GM23338 (cell line): ENCODE measurements at regions not wholly inside any gene's neighbourhood (a gene's known extent, or its start where the extent isn't known, plus 50 kb on each side); places are given as distances from the start of the nearest gene placed in this dataset.

ENCODE experiments used
- ATAC-seq: fragments of 200-7000 bp; cut with Tn5 transposase; 3 replicates; pipeline ENCODE4 v1.9.1; 2020
- DNase-seq: peaks from one replicate; pipeline ENCODE4 v3.0.0-alpha.2; 2015; ENCODE audit warnings: low spot score
- H2AFZ ChIP-seq: fragments of 200-600 bp; sonication (generic); 2 replicates; pipeline ENCODE4 v1.8.0; 2016; ENCODE audit warnings: antibody characterized with exemption, mild to moderate bottlenecking, moderate library complexity
- H3F3A ChIP-seq: fragments of 200-600 bp; sonication (generic); replicated peaks from 2 replicates; pipeline ENCODE4 v1.8.0; 2017; ENCODE audit warnings: antibody characterized with exemption, mixed run types, low read depth
- H3K27ac ChIP-seq: fragments of 200-600 bp; sonication (generic); 2 replicates; pipeline ENCODE4 v1.6.1; 2016; ENCODE audit warnings: low read depth
- H3K27me3 ChIP-seq: fragments of 200-600 bp; sonication (generic); 2 replicates; pipeline ENCODE4 v1.8.0; 2016; ENCODE audit warnings: mild to moderate bottlenecking, mixed run types, moderate library complexity; ENCODE audit not compliant: insufficient read depth
- H3K36me3 ChIP-seq: fragments of 200-600 bp; sonication (generic); 2 replicates; pipeline ENCODE4 v1.8.0; 2016; ENCODE audit warnings: mild to moderate bottlenecking; ENCODE audit not compliant: insufficient read depth
- H3K4me1 ChIP-seq: fragments of 200-600 bp; sonication (generic); 2 replicates; pipeline ENCODE4 v1.8.0; 2016; ENCODE audit warnings: mild to moderate bottlenecking, moderate library complexity; ENCODE audit not compliant: insufficient read depth
- H3K4me2 ChIP-seq: fragments of 200-600 bp; sonication (generic); 2 replicates; pipeline ENCODE4 v1.7.1; 2017; ENCODE audit warnings: mixed run types
- H3K4me3 ChIP-seq: fragments of 200-600 bp; sonication (generic); 2 replicates; pipeline ENCODE4 v1.6.1; 2016; ENCODE audit warnings: mixed run types
- H3K79me2 ChIP-seq: fragments of 200-600 bp; sonication (generic); replicated peaks from 2 replicates; pipeline ENCODE4 v1.8.0; 2017; ENCODE audit warnings: mild to moderate bottlenecking; ENCODE audit not compliant: insufficient read depth
- H3K9me2 ChIP-seq: fragments of 200-600 bp; sonication (generic); 2 replicates; pipeline ENCODE4 v1.8.0; 2017; ENCODE audit not compliant: insufficient read depth
- H4K20me1 ChIP-seq: fragments of 200-600 bp; sonication (generic); replicated peaks from 2 replicates; pipeline ENCODE4 v1.8.0; 2017; ENCODE audit warnings: mild to moderate bottlenecking; ENCODE audit not compliant: insufficient read depth
- H3K27ac Mint-ChIP-seq: 2 replicates; pipeline ENCODE4 v1.8.0; 2020; ENCODE audit warnings: inconsistent platforms, mild to moderate bottlenecking, moderate library complexity, mixed read lengths
- H3K27me3 Mint-ChIP-seq: 3 replicates; pipeline ENCODE4 v1.8.0; 2022; ENCODE audit warnings: low read depth, mild to moderate bottlenecking, moderate library complexity, mixed read lengths, inconsistent platforms; ENCODE audit not compliant: insufficient read depth, poor library complexity
- H3K36me3 Mint-ChIP-seq: 3 replicates; pipeline ENCODE4 v1.8.0; 2021; ENCODE audit warnings: low read depth, mild to moderate bottlenecking, inconsistent platforms, moderate library complexity, mixed read lengths
- H3K4me1 Mint-ChIP-seq: 3 replicates; pipeline ENCODE4 v1.8.0; 2020; ENCODE audit warnings: mild to moderate bottlenecking, inconsistent platforms, mixed read lengths
- H3K4me3 Mint-ChIP-seq: 3 replicates; pipeline ENCODE4 v1.8.0; 2021; ENCODE audit warnings: moderate library complexity, mild to moderate bottlenecking, inconsistent platforms, mixed read lengths
- H3K9me3 Mint-ChIP-seq: 3 replicates; pipeline ENCODE4 v1.8.0; 2020; ENCODE audit warnings: moderate library complexity, mild to moderate bottlenecking, inconsistent platforms, mixed read lengths
- CREB1 ChIP-seq: fragments of 250-450 bp; sonication (Bioruptor Pico); IDR thresholded peaks from 2 replicates; pipeline ENCODE4 v1.5.0; 2020; ENCODE audit warnings: low read depth, mild to moderate bottlenecking, moderate library complexity
- CTCF ChIP-seq, 2 experiments: fragments of 200-600 bp in 1 of 2; sonication (generic) in 1 of 2; conservative IDR thresholded peaks; 2 replicates each; pipeline versions ENCODE4 v1.5.1 to v1.6.1; 2016 to 2017; ENCODE audit warnings: antibody characterized with exemption in 2 of 2, low read depth in 2 of 2, mild to moderate bottlenecking in 2 of 2, moderate library complexity in 1 of 2
- ETS1 ChIP-seq: IDR thresholded peaks from 2 replicates; pipeline ENCODE4 v1.6.1; 2016; ENCODE audit warnings: antibody characterized with exemption
- EZH2 ChIP-seq: fragments of 200-600 bp; sonication (generic); IDR thresholded peaks from one replicate; pipeline ENCODE4 v1.8.0; 2017; ENCODE audit warnings: antibody characterized with exemption, mild to moderate bottlenecking, low read depth; ENCODE audit not compliant: unreplicated experiment
- EZH2phosphoT487 ChIP-seq: fragments of 200-600 bp; sonication (generic); IDR thresholded peaks from one replicate; pipeline ENCODE4 v1.8.1; 2018; ENCODE audit warnings: antibody characterized with exemption; ENCODE audit not compliant: unreplicated experiment
- JUNB ChIP-seq: IDR thresholded peaks from one replicate; pipeline ENCODE4 v1.6.1; 2016; ENCODE audit warnings: antibody characterized with exemption; ENCODE audit not compliant: unreplicated experiment
- NANOG ChIP-seq: IDR thresholded peaks from 2 replicates; pipeline ENCODE4 v1.6.1; 2016; ENCODE audit warnings: antibody characterized with exemption, borderline replicate concordance
- POLR2AphosphoS5 ChIP-seq: IDR thresholded peaks from 2 replicates; pipeline ENCODE4 v1.6.1; 2016; ENCODE audit warnings: antibody characterized with exemption, low read depth
- REST ChIP-seq: IDR thresholded peaks from one replicate; pipeline ENCODE4 v1.6.1; 2018; ENCODE audit warnings: antibody characterized with exemption; ENCODE audit not compliant: unreplicated experiment
- STAT1 ChIP-seq: IDR thresholded peaks from one replicate; pipeline ENCODE4 v1.6.1; 2016; ENCODE audit warnings: antibody characterized with exemption; ENCODE audit not compliant: unreplicated experiment
- ZNF114 ChIP-seq: fragments of 250-450 bp; sonication (Bioruptor Pico); IDR thresholded peaks from 2 replicates; pipeline ENCODE4 v1.5.0; 2020; ENCODE audit warnings: mild to moderate bottlenecking, moderate library complexity
- ZNF331 ChIP-seq: fragments of 250-450 bp; sonication (Bioruptor Pico); IDR thresholded peaks from 2 replicates; pipeline ENCODE4 v1.5.0; 2020; ENCODE audit warnings: low read depth, mild to moderate bottlenecking, moderate library complexity
- ZNF462 ChIP-seq: fragments of 250-450 bp; sonication (Bioruptor Pico); IDR thresholded peaks from 2 replicates; pipeline ENCODE4 v1.5.0; 2020; ENCODE audit warnings: mild to moderate bottlenecking, moderate library complexity

- Histone ChIP-seq H3K4me3 (no peak overlapping the region), H3K27ac (no peak overlapping the region), H3K9me2 (no peaks in the 10 kb centered on the region), H3K36me3 (no peaks in the 10 kb centered on the region), H3K4me1 (no peaks in the 10 kb centered on the region), H2AFZ (no peak overlapping the region), H4K20me1 (no peaks in the 10 kb centered on the region), H3K27me3 (no peaks in the 10 kb centered on the region), H3F3A (no peaks in the 10 kb centered on the region), H3K79me2 (no peaks in the 10 kb centered on the region), H3K4me2 (no peak overlapping the region)
- no peak overlapping the region for H3K27ac Mint-ChIP-seq
- H3K9me3 Mint-ChIP-seq: no peaks in the 10 kb centered on the region
- H3K4me1 Mint-ChIP-seq: no peaks in the 10 kb centered on the region
- no peaks in the 10 kb centered on the region for H3K36me3 Mint-ChIP-seq
- ATAC-seq (no peak), DNase-seq (no peak)
- TF ChIP-seq ZNF114 (CRISPR knock-in tag) (no peak), POLR2AphosphoS5 (no peak), JUNB (no peak), REST (no peak), EZH2 (no peak), CREB1 (CRISPR knock-in tag) (no peak), CTCF (conservative IDR thresholded peaks at IDR 0.05; ENCODE audit: low read depth in 2 of 2) (no peak), ETS1 (no peak), ZNF331 (CRISPR knock-in tag) (no peak), STAT1 (no peak), ZNF462 (CRISPR knock-in tag) (no peak), EZH2phosphoT487 (no peak), NANOG (no peak)
- no peak overlapping the region for H3K4me3 Mint-ChIP-seq
- no peaks in the 10 kb centered on the region for H3K27me3 Mint-ChIP-seq
Measured at GRCh38 chrX:82945332-82945731, 562.8 kb upstream of the POU3F4 start.
